Activated T-helper 1 cell treated with Interleukin-2 at 50 U/mL for 16 hours (primary cell): ENCODE measurements at regions not wholly inside any gene's neighbourhood (a gene's known extent, or its start where the extent isn't known, plus 50 kb on each side); places are given as distances from the start of the nearest gene placed in this dataset.
"Not testable (repeated sequence)": the region's sequence is repeated elsewhere in the genome, so short reads cannot be mapped to it uniquely, and the experiment has no call there.

Source experiments
- DNase-seq: peaks from one replicate; pipeline ENCODE4 v3.0.0-alpha.2; 2020; ENCODE audit warnings: low read depth

GRCh38 chr11:80943226-80943625 is 1502.4 kb upstream of the TENM4 start:
- no peak for DNase-seq

- DNase-seq = no peak
Measured at GRCh38 chr11:80937842-80938241, 1497.0 kb upstream of the TENM4 start.

GRCh38 chr11:80930038-80930437 is 1489.2 kb upstream of the TENM4 start:
- DNase-seq = no peak

GRCh38 chr11:80929031-80929805 is 1488.4 kb upstream of the TENM4 start:
- no peak for DNase-seq

- DNase-seq = no peak
Measured at GRCh38 chr11:80925321-80925720, 1484.5 kb upstream of the TENM4 start.

- DNase-seq = not testable (repeated sequence)
Measured at GRCh38 chr11:80921310-80921709, 1480.5 kb upstream of the TENM4 start.

- DNase-seq = no peak
Measured at GRCh38 chr11:80916173-80916798, 1475.5 kb upstream of the TENM4 start.

- DNase-seq = no peak
Measured at GRCh38 chr11:80914311-80914710, 1473.5 kb upstream of the TENM4 start.

- no peak for DNase-seq
Measured at GRCh38 chr11:80911666-80912065, 1470.8 kb upstream of the TENM4 start.

- DNase-seq = no peak
Measured at GRCh38 chr11:80900265-80900664, 1459.4 kb upstream of the TENM4 start.

- no peak for DNase-seq
Measured at GRCh38 chr11:80899381-80899780, 1458.6 kb upstream of the TENM4 start.

- no peak for DNase-seq
Measured at GRCh38 chr11:80898910-80899309, 1458.1 kb upstream of the TENM4 start.

- no peak for DNase-seq
Measured at GRCh38 chr11:80886684-80887083, 1445.9 kb upstream of the TENM4 start.

GRCh38 chr11:80873310-80873999 is 1432.6 kb upstream of the TENM4 start:
- DNase-seq = no peak

- DNase-seq = no peak
Measured at GRCh38 chr11:80872116-80872728, 1431.4 kb upstream of the TENM4 start.

GRCh38 chr11:80868831-80869230 is 1428.0 kb upstream of the TENM4 start:
- DNase-seq = no peak

GRCh38 chr11:80862011-80862410 is 1421.2 kb upstream of the TENM4 start:
- DNase-seq = no peak

GRCh38 chr11:80861193-80861592 is 1420.4 kb upstream of the TENM4 start:
- DNase-seq = no peak

- DNase-seq = no peak
Measured at GRCh38 chr11:80860632-80861031, 1419.8 kb upstream of the TENM4 start.

GRCh38 chr11:80856066-80856465 is 1415.2 kb upstream of the TENM4 start:
- DNase-seq = no peak

- DNase-seq = no peak
Measured at GRCh38 chr11:80855426-80855825, 1414.6 kb upstream of the TENM4 start.

GRCh38 chr11:80849253-80849652 is 1408.4 kb upstream of the TENM4 start:
- no peak for DNase-seq

GRCh38 chr11:80846979-80847378 is 1406.1 kb upstream of the TENM4 start:
- DNase-seq = no peak
